HT-29 (cell line): ENCODE measurements at regions not wholly inside any gene's neighbourhood (a gene's known extent, or its start where the extent isn't known, plus 50 kb on each side); places are given as distances from the start of the nearest gene placed in this dataset.

Experiments
- DNase-seq: peaks from one replicate; pipeline ENCODE4 v3.0.0-alpha.2; 2015; ENCODE audit warnings: low spot score

DNA sequence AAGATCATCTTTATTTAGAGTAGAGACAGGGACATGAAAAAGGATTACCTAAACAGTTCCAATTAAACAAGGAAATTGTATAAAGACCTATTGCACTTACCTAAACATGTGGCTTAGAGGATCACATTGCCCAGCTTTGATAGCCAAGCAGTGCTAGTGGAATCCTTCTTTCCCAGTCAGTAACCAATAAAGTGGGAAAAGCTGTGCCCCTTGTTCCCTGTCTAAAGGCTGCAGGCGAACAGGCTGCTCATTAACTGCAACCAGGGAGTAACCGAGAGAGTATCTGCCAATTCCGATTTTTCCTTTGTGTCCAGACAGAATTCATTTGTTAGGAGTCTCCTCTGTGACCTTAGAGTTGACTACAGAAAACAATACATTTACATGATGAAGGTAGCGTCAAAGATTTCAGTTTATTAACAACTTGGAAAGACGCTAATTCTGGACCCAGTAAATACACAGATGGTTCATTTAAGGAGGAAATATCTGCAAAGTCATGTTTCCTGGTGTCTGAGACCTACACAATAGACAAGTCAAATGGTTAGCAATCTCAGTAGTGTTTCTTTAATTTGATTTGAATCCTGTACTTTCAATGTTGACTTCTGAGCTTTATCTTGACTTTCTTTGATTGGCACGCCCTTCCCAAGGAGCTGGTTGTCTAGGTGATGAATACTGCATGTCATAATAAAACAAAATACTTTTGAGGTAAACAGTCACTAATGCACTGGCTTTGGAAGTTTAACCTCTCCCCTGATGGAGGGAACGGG, 57.3 kb upstream of the MET start:
- peak; percentile 28 for DNase-seq

DNA sequence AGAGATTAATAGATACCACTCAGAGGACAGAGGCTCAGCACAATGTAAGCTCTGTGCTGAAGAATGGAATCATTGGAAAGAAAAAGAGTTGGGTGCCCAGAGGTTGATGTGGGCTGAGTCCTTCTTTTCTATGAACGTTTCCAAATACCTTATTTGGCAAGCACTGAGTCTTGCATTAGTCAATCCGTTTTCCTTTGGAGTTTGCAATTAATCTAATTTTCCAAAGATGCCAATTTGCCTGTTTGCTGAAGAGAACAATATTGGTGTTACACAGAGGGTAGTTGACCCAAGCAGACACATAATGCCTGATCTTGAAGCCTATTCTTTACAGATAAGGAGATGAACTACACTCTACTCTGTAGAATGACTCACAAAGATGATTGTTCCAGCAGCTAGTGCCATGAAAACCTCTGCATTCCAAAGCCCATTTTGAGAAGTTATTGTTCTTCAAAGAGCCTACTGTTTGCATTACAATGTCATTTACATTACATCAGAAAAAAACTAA, 55.4 kb upstream of the MET start:
- no peak for DNase-seq

DNA sequence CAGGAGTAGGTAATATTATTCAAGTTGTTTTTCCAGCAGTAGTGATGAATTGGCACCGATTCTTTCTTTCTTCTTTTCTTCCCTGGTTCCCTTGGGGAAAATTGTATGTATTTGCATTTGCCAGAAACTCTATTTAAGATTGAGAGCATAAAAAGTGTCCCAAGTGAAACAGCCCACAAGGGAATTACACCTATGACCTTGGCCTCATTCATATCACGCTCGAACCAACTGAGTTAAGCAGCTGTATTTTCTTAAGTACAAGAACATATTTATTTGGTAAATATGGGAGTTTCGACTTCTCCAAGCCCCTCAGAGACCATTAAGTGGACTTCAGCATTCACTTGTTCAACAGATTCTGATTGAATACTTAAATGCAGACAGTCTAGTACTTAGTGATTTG, 54.1 kb upstream of the MET start:
- DNase-seq, result no peak

DNA sequence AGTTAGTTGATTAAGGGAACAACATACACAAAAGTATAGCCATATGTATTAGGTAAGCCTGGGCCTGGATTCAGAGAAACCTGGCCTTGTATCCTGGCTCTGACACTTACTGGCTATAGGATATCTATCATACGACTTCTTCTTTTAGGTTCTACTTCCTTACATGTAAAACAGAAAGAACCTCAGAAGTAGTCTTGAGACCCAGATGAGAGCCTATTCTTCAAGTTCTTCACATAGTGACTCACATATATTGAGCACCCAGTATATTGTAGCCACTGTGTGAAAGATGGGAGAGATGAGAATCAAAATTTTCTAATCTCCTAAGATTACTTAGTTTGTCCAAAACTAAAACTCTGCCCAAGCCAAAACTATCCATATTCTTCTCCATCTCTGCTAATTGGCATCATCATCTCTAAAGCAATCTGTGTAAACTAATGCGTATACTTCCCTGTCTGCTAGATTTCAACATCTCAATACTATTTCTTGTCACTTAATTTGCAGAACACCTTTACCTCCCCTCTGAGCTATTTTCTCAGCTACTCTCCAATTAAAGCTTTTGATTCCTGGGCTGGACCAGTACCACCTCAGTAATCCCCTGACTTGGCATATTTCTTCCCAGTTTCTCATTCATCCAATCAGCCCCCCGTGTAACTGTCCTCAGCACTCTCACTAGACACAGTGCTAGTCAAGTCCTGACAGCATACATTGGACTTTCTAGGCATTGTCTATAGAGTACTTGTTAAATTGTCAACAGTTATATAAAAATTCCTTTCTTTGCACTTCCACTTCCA, 53.5 kb upstream of the MET start:
- DNase-seq, result no peak

DNA sequence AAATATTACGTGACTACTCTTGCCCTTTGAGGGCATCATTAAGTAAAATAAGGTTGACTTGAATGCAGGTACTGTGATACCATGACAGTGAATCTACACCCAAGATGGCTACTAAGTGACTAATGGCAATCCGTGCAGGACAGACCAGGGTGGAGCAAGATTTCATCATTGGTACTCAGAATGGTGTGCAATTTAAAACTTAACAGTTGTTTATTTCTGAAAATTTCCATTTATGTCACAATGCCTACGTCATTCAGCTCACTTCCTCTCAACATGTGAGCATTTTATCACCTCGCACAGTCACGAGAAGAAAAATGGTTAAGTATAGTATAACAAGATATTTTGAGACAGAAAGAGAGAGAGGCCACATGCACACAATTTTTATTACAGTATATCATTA, 50.3 kb upstream of the MET start:
- DNase-seq, result no peak
